H9 (cell line): ENCODE measurements at regions not wholly inside any gene's neighbourhood (a gene's known extent, or its start where the extent isn't known, plus 50 kb on each side); places are given as distances from the start of the nearest gene placed in this dataset.

Source experiments
- DNase-seq: peaks from one replicate; pipeline ENCODE4 v3.0.0-alpha.2; 2017
- H2AFZ ChIP-seq: one replicate; pipeline ENCODE4 v1.6.1; 2013; ENCODE audit warnings: mild to moderate bottlenecking, low read length, control low read depth, moderate library complexity
- H2AK5ac ChIP-seq: 2 replicates; pipeline ENCODE4 v1.6.1; 2013; ENCODE audit warnings: low read length, control low read depth, mixed read lengths; ENCODE audit not compliant: insufficient read length
- H2BK120ac ChIP-seq: one replicate; pipeline ENCODE4 v1.6.1; 2013; ENCODE audit warnings: low read depth, mild to moderate bottlenecking, low read length, control low read depth, inconsistent platforms; ENCODE audit not compliant: poor library complexity, severe bottlenecking
- H2BK12ac ChIP-seq: 2 replicates; pipeline ENCODE4 v1.6.1; 2013; ENCODE audit warnings: low read length, control low read depth, mixed read lengths, low read depth; ENCODE audit not compliant: insufficient read length
- H2BK15ac ChIP-seq: 2 replicates; pipeline ENCODE4 v1.6.1; 2013; ENCODE audit warnings: low read depth, low read length, control low read depth
- H2BK20ac ChIP-seq: one replicate; pipeline ENCODE4 v1.6.1; 2013; ENCODE audit warnings: low read depth, mild to moderate bottlenecking, low read length, control low read depth, inconsistent platforms; ENCODE audit not compliant: poor library complexity, severe bottlenecking
- H2BK5ac ChIP-seq: 2 replicates; pipeline ENCODE4 v1.6.1; 2013; ENCODE audit warnings: low read length, control low read depth, mixed read lengths; ENCODE audit not compliant: insufficient read length
- H3K14ac ChIP-seq: 2 replicates; pipeline ENCODE4 v1.6.1; 2013; ENCODE audit warnings: low read length, control low read depth; ENCODE audit not compliant: insufficient read depth
- H3K18ac ChIP-seq: 2 replicates; pipeline ENCODE4 v1.6.1; 2013; ENCODE audit warnings: low read depth, mild to moderate bottlenecking, mixed read lengths, low read length, control low read depth; ENCODE audit not compliant: insufficient read length
- H3K23ac ChIP-seq: 2 replicates; pipeline ENCODE4 v1.6.1; 2013; ENCODE audit warnings: low read length, control low read depth, mixed read lengths, low read depth; ENCODE audit not compliant: insufficient read length
- H3K23me2 ChIP-seq: 2 replicates; pipeline ENCODE4 v1.6.1; 2013; ENCODE audit warnings: low read depth, mild to moderate bottlenecking, mixed read lengths, low read length, control low read depth; ENCODE audit not compliant: insufficient read length, poor library complexity, severe bottlenecking
- H3K27ac ChIP-seq: 2 replicates; pipeline ENCODE4 v1.5.1; 2013; ENCODE audit warnings: low read length, control low read depth, mixed read lengths, low read depth; ENCODE audit not compliant: insufficient read length
- H3K27me3 ChIP-seq: 2 replicates; pipeline ENCODE4 v1.6.1; 2013; ENCODE audit warnings: low read length, control low read depth, inconsistent platforms; ENCODE audit not compliant: insufficient read depth
- H3K4ac ChIP-seq: 2 replicates; pipeline ENCODE4 v1.6.1; 2013; ENCODE audit warnings: low read depth, mild to moderate bottlenecking, control low read depth, inconsistent platforms, low read length, moderate library complexity
- H3K4me1 ChIP-seq: 2 replicates; pipeline ENCODE4 v1.6.1; 2013; ENCODE audit warnings: low read length, control low read depth, inconsistent platforms; ENCODE audit not compliant: insufficient read depth
- H3K4me2 ChIP-seq: 2 replicates; pipeline ENCODE4 v1.6.1; 2013; ENCODE audit warnings: low read length, control low read depth, mixed read lengths; ENCODE audit not compliant: insufficient read length, insufficient read depth
- H3K56ac ChIP-seq: 2 replicates; pipeline ENCODE4 v1.6.1; 2013; ENCODE audit warnings: low read depth, mild to moderate bottlenecking, mixed read lengths, low read length, control low read depth; ENCODE audit not compliant: insufficient read length
- H3K79me1 ChIP-seq: 2 replicates; pipeline ENCODE4 v1.6.1; 2013; ENCODE audit warnings: low read depth, mild to moderate bottlenecking, moderate library complexity, low read length, control low read depth, inconsistent platforms; ENCODE audit not compliant: insufficient read depth, poor library complexity, severe bottlenecking
- H3K79me2 ChIP-seq: 2 replicates; pipeline ENCODE4 v1.6.1; 2013; ENCODE audit warnings: low read length, control low read depth, inconsistent platforms; ENCODE audit not compliant: insufficient read depth
- H3K9ac ChIP-seq: 2 replicates; pipeline ENCODE4 v1.6.1; 2013; ENCODE audit warnings: low read length, control low read depth, mixed read lengths; ENCODE audit not compliant: insufficient read length; ENCODE audit errors: extremely low read depth
- H3K9me3 ChIP-seq: one replicate; pipeline ENCODE4 v1.6.1; 2013; ENCODE audit warnings: low read depth, low read length, inconsistent platforms; ENCODE audit not compliant: control insufficient read depth
- H3T11ph ChIP-seq: one replicate; pipeline ENCODE4 v1.6.1; 2013; ENCODE audit warnings: mild to moderate bottlenecking, low read length, control low read depth, inconsistent platforms
- H4K20me1 ChIP-seq: one replicate; pipeline ENCODE4 v1.6.1; 2013; ENCODE audit not compliant: control insufficient read depth, insufficient read length, insufficient read depth
- H4K5ac ChIP-seq: 2 replicates; pipeline ENCODE4 v1.6.1; 2013; ENCODE audit warnings: low read depth, mild to moderate bottlenecking, mixed read lengths, low read length, control low read depth; ENCODE audit not compliant: insufficient read length
- H4K8ac ChIP-seq: replicated peaks from 2 replicates; pipeline ENCODE4 v1.6.1; 2013; ENCODE audit warnings: low read length, control low read depth, mixed read lengths, low read depth; ENCODE audit not compliant: insufficient read length
- H4K91ac ChIP-seq: 2 replicates; pipeline ENCODE4 v1.6.1; 2013; ENCODE audit warnings: low read depth, mild to moderate bottlenecking, moderate library complexity, mixed read lengths, low read length, control low read depth; ENCODE audit not compliant: insufficient read length
- H3K27ac Mint-ChIP-seq, 3 experiments: 2 replicates in 2 of 3; 3 replicates in 1 of 3; pipeline ENCODE4 v1.8.0; 2020 to 2021; ENCODE audit warnings: mixed read lengths in 3 of 3, mild to moderate bottlenecking in 1 of 3, moderate library complexity in 1 of 3
- H3K27me3 Mint-ChIP-seq: 2 replicates; pipeline ENCODE4 v1.8.0; 2021; ENCODE audit warnings: low read depth, mild to moderate bottlenecking, moderate library complexity, mixed read lengths
- H3K36me3 Mint-ChIP-seq, 3 experiments: 2 replicates in 2 of 3; 3 replicates in 1 of 3; pipeline ENCODE4 v1.8.0; 2020 to 2021; ENCODE audit warnings: low read depth in 3 of 3, mixed read lengths in 3 of 3; ENCODE audit not compliant: insufficient read depth in 1 of 3
- H3K4me1 Mint-ChIP-seq, 2 experiments: 2 replicates each; pipeline ENCODE4 v1.8.0; 2020; ENCODE audit warnings: mixed read lengths in 2 of 2
- H3K4me3 Mint-ChIP-seq, 2 experiments: 2 replicates in 1 of 2; 3 replicates in 1 of 2; pipeline ENCODE4 v1.8.0; 2020 to 2021; ENCODE audit warnings: mild to moderate bottlenecking in 2 of 2, mixed read lengths in 2 of 2, moderate library complexity in 1 of 2
- H3K9me3 Mint-ChIP-seq, 2 experiments: 2 replicates in 1 of 2; 3 replicates in 1 of 2; pipeline ENCODE4 v1.8.0; 2020; ENCODE audit warnings: mild to moderate bottlenecking in 2 of 2, mixed read lengths in 2 of 2, moderate library complexity in 1 of 2
- CTCF ChIP-seq: fragments of 200-600 bp; sonication (generic); conservative IDR thresholded peaks from 3 replicates; pipeline ENCODE4 v1.8.0; 2021; ENCODE audit warnings: antibody characterized with exemption, mild to moderate bottlenecking
- WGBS: extraction: QIAGEN DNeasy Blood & Tissue Kit; methylation state at CpG from one replicate; pipeline ENCODE4 v1.1.7; 2013; ENCODE audit warnings: missing lambda C conversion rate, low lambda C conversion rate, mixed read lengths; ENCODE audit not compliant: insufficient read length; ENCODE audit errors: extremely low coverage; 5-methylcytosine and 5-hydroxymethylcytosine counted together

- H4K20me1 ChIP-seq = no peaks in the 10 kb centered on the region
- Mint-ChIP-seq H3K36me3 (peaks cover 10 to 21% (median 15%) of the 10 kb centered on the region in 3 experiments; a peak in 5 of 7 replicates), H3K4me3 (no peak overlapping the region), H3K27ac (no peak overlapping the region), H3K4me1 (peaks cover 12 to 18% of the 10 kb centered on the region in 2 experiments), H3K9me3 (no peaks in the 10 kb centered on the region; a peak in 2 of 5 replicates), H3K27me3 (no peaks in the 10 kb centered on the region)
- no peaks in the 10 kb centered on the region; the same call in 1 of the 2 replicates for H3K4me1 ChIP-seq
- no peak overlapping the region for H3K4ac ChIP-seq
- H3K79me2 ChIP-seq = no peaks in the 10 kb centered on the region
- H2BK15ac ChIP-seq = no peak overlapping the region
- no peak overlapping the region for H3K27ac ChIP-seq
- no peak overlapping the region for H4K91ac ChIP-seq
- no peak overlapping the region for H3K14ac ChIP-seq
- no peak for DNase-seq
- no peaks in the 10 kb centered on the region for H3K23me2 ChIP-seq
- no peak overlapping the region for H3K9ac ChIP-seq
- no peak overlapping the region for H2AFZ ChIP-seq
- no peak overlapping the region for H2AK5ac ChIP-seq
- H3T11ph ChIP-seq = no peak overlapping the region
- H3K18ac ChIP-seq = no peak overlapping the region
- H2BK5ac ChIP-seq = no peak overlapping the region
- no peak overlapping the region for H4K8ac ChIP-seq
- no peak overlapping the region for H3K4me2 ChIP-seq
- H2BK20ac ChIP-seq = no peak overlapping the region
- no peak overlapping the region for H4K5ac ChIP-seq
- H3K79me1 ChIP-seq = peaks cover 3% of the 10 kb centered on the region
- no peak overlapping the region for H2BK120ac ChIP-seq
- no peak overlapping the region for H2BK12ac ChIP-seq
- no peak overlapping the region for H3K56ac ChIP-seq
- no peaks in the 10 kb centered on the region for H3K27me3 ChIP-seq
- no peak for TF ChIP-seq CTCF
- H3K9me3 ChIP-seq = no peaks in the 10 kb centered on the region
- WGBS = no CpG with 5 or more reads among the region's 6 CpGs
- H3K23ac ChIP-seq = no peak overlapping the region
These were observed 63.7 kb upstream of the NPAS1 start for GRCh38 chr19:46955813-46956371.
